Daoy (cell line): ENCODE measurements at regions not wholly inside any gene's neighbourhood (a gene's known extent, or its start where the extent isn't known, plus 50 kb on each side); places are given as distances from the start of the nearest gene placed in this dataset.
"Not testable (repeated sequence)": the region's sequence is repeated elsewhere in the genome, so short reads cannot be mapped to it uniquely, and the experiment has no call there.

Experiments used
- DNase-seq: peaks from one replicate; pipeline ENCODE4 v3.0.0-alpha.2; 2015; ENCODE audit warnings: low read depth

DNA sequence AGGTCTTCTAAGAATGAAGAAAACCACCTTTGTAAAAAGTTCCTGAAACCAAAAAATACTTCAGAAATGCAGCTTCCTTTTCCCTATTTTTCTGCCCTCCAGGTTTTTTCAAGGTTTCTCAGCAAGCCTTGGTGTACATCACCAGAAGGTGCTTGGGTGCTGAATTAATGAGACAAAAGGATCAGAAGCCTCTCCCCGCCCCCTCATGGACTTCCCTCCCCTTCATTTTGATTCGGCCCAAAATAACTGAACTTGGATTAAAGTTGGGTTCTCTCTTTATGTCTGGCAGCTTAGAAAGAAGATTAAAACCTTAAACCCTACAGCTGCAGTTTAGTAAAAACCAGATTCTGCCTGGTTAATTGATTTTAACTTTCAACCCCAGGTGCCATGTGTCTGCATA lies 121.7 kb upstream of the ERCC4 start:
- DNase-seq, result no peak

DNA sequence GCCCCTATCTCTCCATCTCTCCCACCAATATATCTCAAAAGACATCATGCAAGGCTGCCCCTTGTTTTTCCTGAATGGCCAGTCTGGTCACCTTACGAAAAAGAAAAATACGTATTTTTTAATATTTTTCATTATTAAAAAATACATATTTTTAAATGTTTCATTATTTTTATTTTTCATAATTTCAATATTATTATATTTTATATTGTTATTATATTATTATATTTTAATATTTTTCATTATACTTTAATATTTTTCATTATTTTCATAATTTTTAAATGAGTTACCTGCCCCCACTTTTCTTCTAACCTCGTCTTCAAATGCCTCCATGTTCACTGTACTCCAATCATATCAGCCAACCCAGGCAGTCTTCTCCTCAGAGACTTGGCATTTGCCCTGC lies 116.0 kb upstream of the ERCC4 start:
- no peak for DNase-seq

DNA sequence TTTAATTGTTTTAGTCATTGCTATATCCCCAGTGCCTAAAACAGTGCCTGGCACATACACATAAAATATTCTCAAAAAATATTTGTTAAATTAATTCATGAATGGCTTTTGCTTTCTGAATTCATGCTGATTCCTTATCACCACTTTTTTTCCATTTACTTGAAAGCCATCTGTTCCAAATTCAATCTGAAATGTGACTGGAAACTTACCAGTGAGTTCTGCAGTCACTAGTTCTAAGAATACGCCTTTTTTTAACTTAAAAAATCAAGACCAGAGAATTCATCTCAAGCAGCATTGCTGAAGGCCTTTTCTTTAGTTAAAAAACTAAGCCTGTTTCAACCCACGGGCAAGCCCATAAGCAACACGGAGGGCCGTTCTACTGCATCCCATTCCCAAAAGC lies 114.0 kb upstream of the ERCC4 start:
- DNase-seq, result no peak

DNA sequence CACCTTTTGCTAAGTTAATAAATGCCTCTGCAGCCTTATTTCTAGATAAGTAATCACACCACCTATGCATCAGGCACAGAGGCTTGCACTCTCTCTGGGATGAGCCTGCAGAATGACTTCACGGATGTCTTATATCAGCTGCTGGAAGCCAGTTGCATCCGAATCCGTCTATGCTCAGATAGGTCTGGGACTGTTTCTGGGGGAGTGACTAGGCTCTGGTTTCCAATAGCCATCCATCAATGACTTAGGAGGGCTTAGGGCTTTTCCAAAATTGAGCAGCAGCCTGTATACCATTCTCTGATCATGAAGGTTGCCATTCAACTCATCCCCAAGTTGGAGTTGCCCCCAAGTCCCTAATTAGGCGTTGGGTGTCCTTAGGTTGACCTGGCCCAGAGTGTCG lies 113.3 kb upstream of the ERCC4 start:
- DNase-seq, result no peak

DNA sequence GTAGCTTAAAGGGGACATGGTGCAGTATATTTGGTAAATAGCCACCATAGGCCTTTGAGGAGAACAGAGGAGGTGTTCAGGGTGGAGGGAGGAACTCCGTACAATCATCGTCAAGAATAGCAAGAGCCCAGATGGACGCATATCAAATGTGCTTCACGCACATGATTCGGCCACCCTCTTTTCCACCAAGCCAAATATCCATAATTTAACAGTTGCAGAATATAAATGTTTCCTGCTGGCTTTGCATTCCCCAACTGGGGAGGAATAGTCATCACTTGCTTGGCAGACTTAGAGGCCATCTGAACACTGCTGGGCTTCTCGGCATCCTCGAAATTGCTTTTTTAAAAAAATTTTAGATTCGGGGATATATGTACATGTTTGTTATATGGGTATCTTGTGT lies 111.9 kb upstream of the ERCC4 start:
- no peak for DNase-seq

DNA sequence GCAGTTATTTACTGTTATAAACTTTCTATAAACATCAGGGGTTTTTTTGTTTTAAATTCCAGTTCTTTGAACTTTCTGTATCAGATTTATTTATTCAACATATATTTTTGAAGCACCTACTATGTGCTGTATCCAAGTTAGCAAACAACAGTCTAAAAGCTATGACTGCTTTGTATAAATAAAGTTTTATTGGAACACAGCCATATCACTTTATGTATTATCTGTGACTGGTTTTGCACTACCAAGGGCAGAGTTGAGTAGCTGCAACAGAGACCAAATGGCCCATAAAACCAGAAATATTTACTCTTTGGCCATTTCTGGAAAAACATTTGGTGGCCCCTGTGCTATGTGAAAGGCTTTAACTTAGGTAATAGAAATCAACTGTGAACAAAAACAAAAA lies 110.2 kb upstream of the ERCC4 start:
- no peak for DNase-seq

DNA sequence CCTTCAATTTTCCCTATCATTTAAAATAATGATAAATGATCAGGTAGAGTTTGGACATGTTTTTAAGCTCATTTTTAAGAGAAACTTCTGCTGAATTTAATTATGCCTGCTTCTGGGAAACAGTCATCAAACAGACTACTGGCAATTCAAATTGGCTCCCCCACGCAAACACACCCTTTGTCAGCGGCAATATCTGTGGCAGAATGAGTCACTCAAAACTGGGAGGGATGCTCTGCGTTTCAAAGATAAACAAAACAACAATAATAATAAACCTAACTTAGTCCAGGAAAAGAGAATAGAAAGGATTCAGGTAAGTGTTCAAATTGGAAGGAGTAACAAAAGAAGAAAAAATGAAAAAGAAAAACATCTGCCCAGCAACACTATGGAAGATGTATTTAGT lies 108.1 kb upstream of the ERCC4 start:
- no peak for DNase-seq

DNA sequence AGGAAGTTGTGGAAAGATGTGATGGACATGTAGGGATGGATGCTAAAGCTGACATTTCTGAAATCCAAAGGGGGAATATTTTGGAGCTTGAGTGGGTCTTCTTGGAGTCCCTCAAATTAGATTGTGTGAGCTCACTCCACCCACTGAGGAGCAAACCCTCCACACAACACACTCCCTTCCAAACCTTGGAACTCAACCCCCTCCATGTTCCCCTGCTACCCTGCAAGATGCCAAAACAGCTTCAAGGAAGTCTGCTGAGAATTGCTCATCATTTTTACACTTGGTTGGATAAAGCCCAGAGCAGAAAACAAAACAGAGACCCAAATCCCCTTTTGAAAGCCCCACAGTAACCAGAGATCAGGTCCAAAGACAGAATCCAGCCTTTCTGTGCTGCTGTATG lies 103.3 kb upstream of the ERCC4 start:
- no peak for DNase-seq

DNA sequence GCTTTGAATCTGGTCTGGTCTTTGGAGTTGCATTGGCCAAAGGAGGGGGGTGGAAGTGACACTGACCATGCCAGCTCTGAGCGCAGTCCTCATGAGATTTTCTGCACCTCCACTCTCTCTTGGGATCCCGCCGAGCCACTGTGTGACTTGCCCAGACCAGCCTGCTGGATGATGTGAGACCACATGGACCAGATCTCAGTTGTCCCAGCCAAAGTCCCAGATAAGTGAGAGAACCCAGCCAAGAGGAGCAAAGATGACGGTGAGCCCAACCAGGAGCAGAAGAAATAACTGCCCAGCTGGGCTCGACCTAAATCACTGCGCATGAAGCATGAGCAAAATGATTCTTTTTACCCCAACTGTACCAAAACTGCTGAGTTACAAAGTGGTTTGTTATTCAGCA lies 96.5 kb upstream of the ERCC4 start:
- DNase-seq, result no peak

DNA sequence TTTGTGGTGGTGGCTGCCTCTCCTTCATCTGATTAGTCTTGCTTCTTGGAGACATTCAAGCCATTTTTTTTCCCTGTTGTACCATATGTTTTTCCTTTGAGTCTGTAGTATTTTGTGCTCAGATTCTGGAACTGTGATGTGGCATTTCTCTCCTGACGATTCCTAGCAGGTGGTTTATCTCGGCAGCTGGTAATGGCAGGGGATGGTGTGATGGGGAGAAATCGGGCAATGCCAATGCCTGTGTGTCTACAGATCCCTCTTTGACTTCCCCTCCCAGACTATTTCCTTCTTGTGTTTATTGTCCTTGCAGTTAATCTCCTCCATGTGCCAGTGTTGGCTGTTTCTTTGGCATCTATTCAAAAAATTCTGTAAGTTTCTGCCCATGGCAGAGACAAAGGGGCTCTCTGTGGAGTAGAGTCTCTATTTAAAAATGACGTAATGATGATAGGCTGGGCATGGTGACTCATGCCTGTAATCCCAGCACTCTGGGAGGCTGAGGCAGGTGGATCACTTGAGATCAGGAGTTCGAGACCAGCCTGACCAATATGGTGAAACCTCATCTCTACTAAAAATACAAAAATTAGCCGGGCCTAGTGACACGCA lies 90.2 kb upstream of the ERCC4 start:
- peak; percentile 27 for DNase-seq

DNA sequence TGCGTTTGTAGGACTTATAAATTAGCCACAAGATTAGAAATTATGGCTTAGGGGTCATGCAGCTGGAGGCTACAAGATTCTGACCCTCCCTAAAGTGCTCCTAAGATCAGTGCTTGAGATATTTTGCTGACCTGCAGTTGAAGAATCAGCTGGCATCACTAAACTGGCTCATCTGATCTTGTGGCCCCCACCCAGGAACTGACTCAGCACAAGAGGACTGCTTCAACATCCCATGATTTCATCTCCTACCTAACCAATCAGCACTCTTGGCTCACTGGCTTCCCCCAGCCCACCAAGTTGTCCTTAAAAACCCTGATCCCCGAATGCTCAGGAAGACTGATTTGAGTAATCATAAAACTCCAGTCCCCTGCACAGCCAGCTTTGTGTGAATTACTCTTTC lies 86.4 kb upstream of the ERCC4 start:
- DNase-seq, result no peak

DNA sequence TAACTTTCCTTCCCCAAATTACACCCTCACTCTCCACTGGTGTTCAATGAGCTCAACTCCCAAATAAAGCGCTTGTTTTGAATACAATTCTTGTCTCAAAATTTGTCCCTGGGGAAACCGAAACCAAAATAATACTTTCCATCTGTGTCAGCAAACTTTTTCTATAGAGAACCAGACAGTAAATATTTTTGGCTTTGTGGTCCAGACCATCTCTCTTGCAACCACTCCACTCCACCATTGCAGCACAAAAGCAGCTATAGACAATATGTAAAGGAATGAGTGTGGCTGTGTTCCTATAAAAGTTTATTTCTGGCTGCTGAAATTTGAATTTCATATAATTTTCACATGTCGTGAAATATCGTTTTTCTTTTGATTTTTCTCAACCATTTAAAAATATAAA lies 84.6 kb upstream of the ERCC4 start:
- DNase-seq, result peak; percentile 24

DNA sequence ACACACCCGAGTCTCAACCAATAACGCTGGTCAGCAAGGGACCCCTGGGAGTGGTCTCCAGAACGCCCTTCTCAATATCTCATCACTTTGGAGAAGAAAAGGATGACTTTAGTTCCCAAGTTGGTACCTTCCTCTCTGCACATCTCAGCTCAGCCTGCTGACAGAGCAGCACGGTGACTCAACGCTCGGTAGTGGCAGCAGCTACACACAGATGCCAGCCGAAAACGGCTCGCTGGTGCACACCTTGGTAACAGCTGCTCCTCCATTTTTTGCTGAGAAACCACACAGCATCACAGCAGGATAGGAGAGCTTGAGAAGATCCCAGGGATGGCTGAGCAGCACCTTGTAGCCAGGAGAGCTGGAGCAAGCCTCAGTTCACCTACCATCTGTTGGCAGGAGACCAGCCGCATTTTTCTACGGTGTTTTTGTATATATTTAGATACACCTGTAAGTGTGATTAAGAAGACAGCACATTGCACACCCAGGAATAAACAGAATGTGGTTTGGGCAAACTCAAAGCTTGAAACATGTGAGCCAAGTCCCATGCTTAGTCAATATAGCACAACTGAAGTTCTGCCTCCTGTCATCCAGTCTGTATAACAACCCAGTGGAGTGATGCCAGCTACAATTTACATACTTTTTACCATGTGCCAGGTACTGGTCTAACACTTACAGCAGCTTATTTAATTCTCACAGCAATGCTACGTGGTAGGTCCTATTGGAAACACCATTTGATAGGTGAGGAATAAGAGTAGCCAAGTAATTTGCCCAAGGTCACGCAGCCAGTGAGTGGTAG lies 83.8 kb upstream of the ERCC4 start:
- peak; percentile 22 for DNase-seq

DNA sequence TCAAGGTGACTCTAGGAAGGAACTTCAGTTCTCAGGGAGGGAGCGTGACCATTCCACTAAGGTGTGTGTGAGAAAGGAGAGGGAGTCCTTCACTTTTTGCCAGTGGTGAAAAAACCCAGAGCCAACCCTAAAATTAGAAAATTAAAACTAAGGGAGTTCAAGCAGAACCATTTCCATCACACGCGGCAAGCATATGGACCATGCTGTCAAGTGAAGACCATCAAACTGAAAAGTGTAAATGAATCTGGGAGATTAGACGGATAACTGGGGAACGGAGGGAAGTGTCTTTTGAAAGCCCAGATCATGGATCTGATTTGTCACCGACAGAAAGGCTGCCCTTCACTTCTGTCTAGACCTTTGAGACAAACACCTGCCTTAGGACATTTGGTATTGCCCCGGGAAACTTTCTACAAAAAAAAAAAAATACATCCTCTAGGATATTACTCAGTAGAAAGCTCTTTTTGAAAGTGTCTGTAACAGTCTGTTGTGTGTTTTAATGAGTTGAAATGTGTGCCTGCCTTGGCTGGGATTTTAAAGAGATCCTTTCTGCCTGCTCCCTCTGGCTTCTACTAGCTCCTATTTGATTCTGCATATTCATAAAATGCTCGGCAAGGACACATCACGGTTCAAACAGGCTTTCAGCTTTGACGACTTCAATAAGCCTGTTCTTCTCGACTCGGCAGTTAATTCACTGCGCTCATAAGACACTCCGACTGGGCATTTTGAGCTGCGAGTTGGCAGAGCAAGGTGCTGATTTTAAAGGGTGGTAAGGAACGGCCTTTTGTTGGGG lies 81.4 kb upstream of the ERCC4 start:
- DNase-seq, result no peak

DNA sequence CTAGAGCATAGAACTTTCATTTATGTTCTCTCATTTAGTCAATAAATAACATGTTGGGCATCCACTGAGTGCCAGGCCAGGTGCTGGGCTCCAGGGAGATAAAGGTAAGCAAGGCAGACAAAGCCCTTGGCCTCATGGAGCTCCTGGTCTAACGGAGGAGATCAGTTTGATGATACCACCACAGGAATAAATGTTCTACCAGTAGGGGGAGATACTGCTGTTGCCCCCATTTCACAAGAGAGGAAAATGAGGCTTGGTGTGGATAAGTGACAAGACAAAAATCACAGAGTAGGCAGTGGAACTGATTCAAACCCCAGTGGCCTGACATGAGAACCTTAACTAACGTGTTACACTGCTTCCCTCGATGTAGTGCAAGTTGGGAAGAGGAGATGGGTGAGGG lies 80.4 kb upstream of the ERCC4 start:
- DNase-seq, result no peak

DNA sequence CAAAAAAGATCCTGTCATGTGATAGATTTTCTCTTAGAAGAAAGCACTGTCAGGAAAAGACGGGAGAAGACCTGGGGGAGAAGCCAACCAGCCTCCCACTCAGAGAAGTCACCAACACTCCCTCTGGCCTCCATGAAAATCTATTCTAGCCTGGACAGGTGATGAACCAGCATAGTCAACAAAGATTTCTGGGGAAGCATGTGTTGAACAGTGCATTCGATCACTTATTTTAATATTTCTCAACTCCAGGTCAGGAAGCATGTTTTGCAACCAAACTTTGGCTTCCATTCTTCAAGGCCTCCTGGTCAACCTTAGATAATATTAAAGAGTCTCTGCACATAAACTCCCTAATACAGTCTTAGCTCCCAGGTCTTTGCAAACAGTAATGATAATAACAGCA lies 74.7 kb upstream of the ERCC4 start:
- no peak for DNase-seq

DNA sequence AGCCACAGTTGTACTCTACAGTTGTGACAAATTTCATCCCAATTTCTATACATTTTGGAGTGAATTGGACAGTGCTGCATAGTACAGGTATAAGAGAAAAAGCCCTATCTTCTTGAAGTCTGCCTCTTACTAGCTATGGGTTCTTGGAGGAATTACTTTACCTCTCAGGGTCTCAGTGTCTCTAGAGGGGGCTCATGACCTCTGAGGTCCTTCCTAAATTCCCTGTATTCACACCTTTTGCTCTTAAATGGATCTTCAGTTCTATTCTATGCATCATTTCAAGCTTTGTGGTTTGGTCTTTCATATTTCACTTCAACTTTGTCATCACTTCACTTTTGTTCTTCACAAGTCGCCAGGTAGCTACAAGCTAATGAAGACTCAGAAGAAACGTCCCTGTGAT lies 71.2 kb upstream of the ERCC4 start:
- no peak for DNase-seq

DNA sequence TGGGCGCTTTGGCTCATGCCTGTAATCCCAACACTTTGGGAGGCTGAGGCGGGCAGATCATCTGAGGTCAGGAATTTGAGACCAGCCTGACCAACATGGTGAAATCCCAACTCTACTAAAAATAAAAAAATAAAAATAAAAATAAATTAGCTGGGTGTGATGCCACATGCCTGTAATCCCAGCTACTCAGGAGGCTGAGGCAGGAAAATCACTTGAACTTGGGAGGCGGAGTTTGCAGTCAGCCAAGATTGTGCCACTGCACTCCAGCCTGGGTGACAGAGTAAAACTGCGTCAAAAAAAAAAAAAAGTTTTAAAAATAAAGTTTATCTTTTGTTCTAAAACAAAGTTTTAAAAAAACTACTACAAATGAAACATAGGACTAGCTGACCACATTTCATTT lies 69.8 kb upstream of the ERCC4 start:
- DNase-seq, result not testable (repeated sequence)

DNA sequence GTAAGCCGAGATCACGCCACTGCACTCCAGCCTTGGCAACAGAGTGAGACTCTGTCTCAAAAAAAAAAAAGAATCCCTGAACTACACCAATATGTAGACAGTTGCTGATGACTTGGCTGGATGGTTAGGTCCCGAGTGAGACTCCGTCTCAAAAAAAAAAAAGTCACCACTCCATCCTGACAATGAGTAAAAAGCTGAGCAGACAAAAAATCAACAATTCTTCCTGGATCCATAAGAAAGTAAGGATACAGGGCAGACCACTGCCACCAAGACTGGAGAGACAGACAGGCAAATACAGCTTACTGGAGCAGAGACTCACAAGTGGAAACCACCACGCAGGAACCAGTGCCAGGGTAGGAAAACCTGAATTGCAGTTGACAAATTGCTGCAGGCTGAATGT lies 67.1 kb upstream of the ERCC4 start:
- no peak for DNase-seq

DNA sequence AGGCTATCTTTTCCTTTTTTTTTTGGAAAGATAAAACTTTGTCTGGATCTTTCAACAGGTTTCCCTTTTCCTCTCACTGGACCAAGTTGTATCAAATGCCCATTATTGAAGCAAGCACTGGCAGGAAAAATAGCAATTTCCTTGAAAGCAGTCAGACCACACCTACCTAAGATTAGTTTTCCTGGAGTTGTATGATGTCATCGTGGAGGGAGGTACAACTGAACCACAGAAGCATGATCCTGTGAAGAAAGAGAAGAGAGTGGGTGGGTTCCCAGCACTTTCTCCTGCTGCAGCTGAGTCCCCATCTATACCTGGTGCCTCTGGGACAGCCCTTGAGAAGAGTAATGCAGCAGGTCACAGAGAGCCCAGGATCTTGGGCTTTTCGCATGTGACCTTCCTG lies 63.6 kb upstream of the ERCC4 start:
- peak; percentile 25 for DNase-seq

DNA sequence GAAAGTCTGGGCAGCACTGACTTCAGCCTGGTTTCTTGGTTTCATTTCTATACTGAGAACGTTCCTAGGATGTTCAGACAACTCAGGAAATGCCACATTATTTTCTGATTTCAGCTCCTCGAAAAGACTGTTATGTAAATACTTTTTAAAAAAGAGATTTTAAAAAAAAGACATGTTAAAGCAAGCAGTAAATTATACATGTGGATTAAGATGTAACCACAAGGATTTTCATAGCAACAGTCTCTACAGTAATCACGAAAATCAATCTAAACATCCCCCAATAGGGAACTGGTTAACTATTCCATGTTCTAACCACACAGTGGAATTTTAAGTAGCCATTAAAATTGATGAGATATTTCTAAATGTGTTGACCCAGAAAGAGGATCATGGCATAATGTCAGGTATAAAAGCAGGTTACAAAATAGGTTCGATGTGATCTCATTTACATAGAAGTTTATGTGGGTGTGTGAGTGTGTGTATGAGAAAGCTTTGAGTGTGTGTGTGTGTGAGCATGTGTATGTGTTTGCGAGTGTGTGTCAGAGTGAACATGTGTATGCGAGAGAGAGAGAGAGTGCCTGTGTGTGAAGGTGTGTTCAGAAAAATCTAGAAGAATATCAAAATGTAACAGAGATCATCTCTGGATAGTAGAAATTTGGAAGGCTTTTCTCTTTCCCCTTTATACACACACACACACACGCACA lies 63.0 kb upstream of the ERCC4 start:
- no peak for DNase-seq

DNA sequence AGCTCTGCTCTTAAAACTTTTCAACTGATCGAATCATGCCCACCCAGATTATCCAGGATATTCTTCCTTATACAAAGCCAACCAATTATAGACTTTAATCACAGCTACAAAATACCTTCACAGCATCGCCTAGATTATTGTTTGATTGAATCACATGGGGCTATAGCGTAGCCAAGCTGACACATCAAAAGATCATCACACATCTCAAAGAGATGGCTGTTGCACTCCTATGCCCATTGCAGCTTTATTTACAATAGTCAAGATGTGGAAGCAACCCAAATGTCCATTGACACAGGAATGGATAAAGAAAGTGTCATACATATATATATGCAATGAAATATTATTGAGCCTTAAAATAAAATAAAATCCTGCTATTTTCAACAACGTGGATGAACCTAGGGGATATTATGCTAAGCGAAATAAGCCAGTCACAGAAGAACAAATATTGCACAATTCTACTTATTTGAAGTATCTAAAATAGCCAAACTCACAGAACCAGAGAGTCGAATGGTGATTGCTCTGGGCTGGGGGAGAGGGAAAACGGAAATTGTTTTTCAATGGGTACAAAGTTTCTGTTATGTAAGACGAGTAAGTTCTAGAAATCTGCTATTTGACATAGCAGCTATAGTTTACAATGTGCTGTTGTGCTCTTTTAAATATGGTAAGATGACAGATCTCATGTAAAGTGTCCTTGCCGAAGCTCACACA lies 60.9 kb upstream of the ERCC4 start:
- DNase-seq, result no peak
